IPS DF 4.7 (cell line): ENCODE measurements at regions not wholly inside any gene's neighbourhood (a gene's known extent, or its start where the extent isn't known, plus 50 kb on each side); places are given as distances from the start of the nearest gene placed in this dataset.
"Not testable (repeated sequence)": the region's sequence is repeated elsewhere in the genome, so short reads cannot be mapped to it uniquely, and the experiment has no call there.

Source experiments
- DNase-seq: peaks from one replicate; pipeline ENCODE4 v3.0.0-alpha.2; 2013; ENCODE audit warnings: low spot score; ENCODE audit errors: extremely low read depth

- DNase-seq, result no peak
Observed at GRCh38 chr3:34864011-34864410, 775.3 kb upstream of the ARPP21 start.

DNA sequence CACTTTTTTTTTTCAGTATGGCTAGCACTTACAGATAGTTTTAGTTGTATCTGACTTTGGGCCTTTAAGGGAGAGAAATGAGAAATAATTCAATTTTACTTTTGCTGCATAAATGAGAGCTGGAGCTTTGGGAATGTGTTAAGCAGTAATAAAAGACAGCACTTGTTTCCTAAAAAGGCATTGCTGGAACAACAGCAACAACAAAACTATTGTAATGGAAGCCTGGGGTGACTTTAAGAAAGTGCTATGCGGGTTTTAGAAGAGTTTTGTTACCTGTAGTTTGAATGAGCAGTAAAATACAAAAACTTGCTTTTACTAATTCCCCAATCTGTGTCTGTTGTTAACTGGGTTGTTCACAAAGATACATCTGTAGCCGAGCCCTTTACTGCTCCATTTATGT is 774.0 kb upstream of the ARPP21 start:
- no peak for DNase-seq

DNA sequence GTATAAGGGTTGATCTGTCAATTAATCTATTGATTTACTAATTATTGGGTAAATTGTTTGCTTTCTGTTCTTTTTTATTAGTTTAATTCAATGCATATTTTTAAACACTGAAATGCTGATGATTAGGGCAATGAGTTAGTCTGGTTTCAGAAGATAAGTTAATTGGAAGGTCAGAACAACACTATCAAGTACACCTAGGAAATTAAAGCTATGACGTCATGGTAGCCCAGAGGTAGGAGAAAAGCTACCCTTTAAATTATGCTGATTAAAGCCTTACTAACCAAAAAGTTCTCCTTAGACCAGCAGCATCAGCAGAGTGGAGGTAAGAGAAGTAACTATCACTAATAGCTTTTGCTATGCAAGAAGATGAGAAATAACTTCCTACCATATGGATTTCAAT is 770.4 kb upstream of the ARPP21 start:
- no peak for DNase-seq

GRCh38 chr3:34869696-34870095 is 769.6 kb upstream of the ARPP21 start:
- DNase-seq, result no peak

DNA sequence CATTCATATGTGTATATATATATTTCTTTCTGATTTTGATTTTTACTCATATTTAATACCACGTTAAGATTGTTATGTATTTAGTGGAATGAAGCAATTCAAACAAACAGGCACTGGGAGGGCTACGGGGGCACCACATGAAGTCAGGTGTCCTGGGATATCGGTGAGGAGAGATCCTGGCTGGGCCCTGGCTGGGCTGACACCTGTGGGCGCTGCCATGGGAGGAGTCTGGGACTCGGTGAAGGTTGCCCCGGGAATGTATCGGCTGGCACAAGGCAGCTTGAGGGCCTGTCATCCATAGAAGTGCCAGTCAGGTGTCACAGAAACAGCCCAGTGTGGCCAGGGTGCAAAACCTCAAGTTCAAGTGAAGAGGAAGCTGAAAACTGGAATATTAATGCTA is 766.9 kb upstream of the ARPP21 start:
- DNase-seq, result no peak

DNA sequence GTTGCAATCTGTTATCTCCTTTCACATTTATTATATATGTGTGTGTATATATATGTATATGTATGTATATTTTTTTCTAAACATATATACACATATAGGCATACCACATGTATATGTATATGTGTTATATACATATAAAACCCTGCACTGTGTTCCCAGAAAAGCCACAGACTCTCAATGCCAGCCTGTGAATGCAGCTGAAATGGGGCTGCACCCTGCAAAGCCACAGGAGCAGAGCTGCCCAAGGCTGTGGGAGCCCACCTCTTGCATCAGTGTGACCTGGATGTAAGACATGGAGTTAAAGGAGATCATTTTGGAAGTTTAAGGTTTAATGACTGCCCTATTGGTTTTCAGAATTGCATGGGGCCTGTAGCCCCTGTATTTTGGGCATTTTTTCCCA is 762.3 kb upstream of the ARPP21 start:
- no peak for DNase-seq

- no peak for DNase-seq
Observed at GRCh38 chr3:34878488-34878887, 760.8 kb upstream of the ARPP21 start.

GRCh38 chr3:34881026-34881425 is 758.3 kb upstream of the ARPP21 start:
- DNase-seq, result no peak

- no peak for DNase-seq
Observed at GRCh38 chr3:34882764-34883163, 756.6 kb upstream of the ARPP21 start.

- DNase-seq, result no peak
Observed at GRCh38 chr3:34884007-34884406, 755.3 kb upstream of the ARPP21 start.

DNA sequence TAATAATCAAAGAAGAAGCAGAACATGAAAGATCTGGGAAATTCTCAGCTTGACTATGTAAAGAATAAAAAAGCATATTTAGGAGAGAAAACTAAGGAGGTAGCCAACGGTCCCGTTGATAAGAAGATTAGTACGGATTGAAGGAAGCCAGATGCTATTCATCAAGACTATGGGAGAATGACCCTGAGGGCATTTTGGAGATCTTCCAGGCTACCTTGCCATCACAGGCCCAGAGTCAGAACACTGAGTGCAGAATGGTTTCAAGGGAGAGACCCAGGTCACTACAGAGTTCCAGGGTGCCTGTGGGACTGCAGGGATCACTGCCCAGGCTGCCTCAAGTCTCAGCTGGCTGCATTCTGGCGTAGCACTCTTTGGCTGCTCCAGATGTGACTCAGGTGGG is 752.9 kb upstream of the ARPP21 start:
- no peak for DNase-seq

- no peak for DNase-seq
Observed at GRCh38 chr3:34889641-34890040, 749.7 kb upstream of the ARPP21 start.

GRCh38 chr3:34890247-34890646 is 749.1 kb upstream of the ARPP21 start:
- no peak for DNase-seq

GRCh38 chr3:34891941-34892340 is 747.4 kb upstream of the ARPP21 start:
- DNase-seq, result no peak

- no peak for DNase-seq
Observed at GRCh38 chr3:34895841-34896240, 743.5 kb upstream of the ARPP21 start.

DNA sequence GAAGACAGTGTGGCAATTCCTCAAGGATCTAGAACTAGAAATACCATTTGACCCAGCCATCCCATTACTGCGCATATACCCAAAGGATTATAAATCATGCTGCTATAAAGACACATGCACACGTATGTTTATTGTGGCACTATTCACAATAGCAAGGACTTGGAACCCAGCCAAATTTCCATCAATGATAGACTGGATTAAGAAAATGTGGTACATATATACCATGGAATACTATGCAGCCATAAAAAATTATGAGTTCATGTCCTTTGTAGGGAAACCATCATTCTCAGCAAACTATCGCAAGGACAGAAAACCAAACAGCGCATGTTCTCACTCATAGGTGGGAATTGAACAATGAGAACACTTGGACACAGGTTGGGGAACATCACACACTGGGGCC is 729.6 kb upstream of the ARPP21 start:
- DNase-seq, result not testable (repeated sequence)

GRCh38 chr3:34919025-34919424 is 720.3 kb upstream of the ARPP21 start:
- DNase-seq, result no peak

- no peak for DNase-seq
Observed at GRCh38 chr3:34920806-34921205, 718.5 kb upstream of the ARPP21 start.

DNA sequence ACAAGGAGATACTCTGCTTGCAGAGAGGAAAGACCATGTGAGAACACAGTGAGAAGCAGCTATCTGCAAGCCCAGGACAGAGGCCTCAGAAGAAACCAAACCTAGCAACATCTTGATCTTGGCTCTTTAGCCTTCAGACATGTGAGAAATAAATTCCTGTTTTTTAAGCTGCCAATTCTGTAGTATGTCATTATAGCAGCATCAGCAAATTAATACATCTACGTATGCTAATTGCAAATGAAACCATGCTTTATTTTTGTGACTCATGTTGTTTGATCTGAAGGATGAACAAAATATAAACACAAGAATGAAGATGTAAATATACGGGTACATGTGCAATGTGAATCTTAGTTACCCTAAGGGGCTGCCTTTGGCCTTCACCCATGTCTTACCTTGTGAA is 714.4 kb upstream of the ARPP21 start:
- no peak for DNase-seq

DNA sequence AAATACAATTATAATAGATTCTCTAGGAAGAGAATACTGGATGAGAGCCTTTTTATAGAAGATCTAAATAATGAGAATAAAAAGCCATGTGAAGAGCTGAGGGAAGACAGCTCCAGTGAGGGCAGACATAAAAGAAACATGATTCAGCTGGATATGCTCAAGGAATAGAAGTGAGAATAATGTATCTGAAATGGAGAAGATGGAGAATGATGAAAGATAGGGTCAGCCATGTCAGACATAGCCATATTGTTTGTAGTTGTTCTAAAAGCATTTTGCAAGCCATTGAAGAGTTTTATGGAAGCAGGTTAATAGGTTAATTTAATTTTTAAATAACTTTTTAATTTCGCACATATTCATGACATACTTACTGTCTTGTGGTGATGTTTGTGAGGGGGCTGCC is 713.5 kb upstream of the ARPP21 start:
- DNase-seq, result no peak

DNA sequence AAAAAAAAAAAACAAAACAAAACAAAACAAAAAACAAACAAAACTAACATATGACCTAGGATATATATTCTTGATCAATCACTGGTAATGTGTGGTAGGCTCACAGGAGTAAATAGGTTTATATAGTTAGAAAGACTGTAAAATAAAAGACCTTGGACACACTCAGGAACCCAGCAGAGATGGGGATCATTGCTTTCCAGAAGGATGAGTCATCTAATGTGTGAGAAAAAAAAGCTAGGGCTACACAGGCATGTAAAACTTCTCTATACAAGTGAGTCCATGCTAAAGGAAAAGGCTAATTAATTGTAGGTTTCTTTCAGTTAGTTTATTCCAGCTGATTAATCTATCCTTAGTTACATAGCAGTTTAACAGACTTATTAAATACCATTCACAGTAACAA is 710.3 kb upstream of the ARPP21 start:
- no peak for DNase-seq

- DNase-seq, result no peak
Observed at GRCh38 chr3:34934660-34935059, 704.7 kb upstream of the ARPP21 start.

GRCh38 chr3:34938784-34939183 is 700.5 kb upstream of the ARPP21 start:
- DNase-seq, result no peak

DNA sequence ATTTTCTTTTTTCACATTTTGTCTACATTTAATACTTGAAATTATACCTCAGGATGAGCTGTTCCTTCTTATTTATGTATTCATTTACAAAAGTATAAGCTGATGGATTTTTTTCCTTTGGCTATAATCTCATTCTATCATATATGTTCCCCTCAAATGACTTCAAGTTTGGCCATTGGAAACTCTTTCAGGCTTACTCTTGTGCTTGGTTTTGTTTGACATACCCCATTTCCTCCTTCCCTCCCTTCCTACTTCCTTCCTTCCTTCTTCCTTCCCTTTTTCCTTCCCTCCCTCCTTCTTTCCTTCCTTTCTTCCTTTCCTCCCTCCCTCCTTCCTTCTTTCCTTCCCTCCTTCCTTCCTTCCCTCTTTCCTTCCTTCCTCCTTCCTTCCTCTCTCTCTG is 697.1 kb upstream of the ARPP21 start:
- no peak for DNase-seq

- no peak for DNase-seq
Observed at GRCh38 chr3:34947834-34948233, 691.5 kb upstream of the ARPP21 start.
